ENCODE measurements at regions not wholly inside any gene's neighbourhood (a gene's known extent, or its start where the extent isn't known, plus 50 kb on each side); places are given as distances from the start of the nearest gene placed in this dataset.

DNA sequence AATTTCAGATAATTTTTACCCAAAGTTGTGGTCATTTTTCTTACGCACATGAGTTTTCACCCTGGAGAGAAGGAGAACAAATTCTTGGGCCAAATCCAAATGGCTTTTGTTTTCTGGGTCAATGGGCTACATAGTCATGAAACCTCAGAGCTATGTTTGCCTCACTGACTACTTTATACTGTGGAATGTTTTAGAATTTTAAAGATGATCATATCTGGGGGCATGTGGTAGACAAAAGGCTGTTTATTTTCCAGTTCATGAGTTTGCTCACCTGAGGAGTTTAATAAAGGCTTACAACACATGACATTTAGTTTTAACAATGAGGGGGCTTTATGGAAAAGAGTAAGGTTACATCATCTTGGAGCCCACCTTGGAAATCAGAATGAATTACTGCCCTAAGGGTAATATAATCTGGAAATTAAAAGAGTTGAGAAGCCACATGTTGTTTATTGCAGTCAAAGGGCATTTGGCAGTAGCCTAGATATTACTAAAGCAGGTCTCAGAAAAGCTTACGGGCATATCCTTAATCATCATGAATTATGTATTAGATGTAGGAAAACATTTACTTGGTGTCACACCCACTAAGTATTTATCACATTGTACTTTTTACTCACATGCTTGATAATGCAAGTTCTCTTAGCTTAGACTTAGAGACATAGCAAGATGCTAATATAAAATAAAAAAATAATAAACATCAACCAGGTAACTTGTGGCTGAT, 466.1 kb downstream of the EDEM1 start:
- no peak for DNase-seq (ENCODE audit: low spot score in 2 of 2)
- H3K36me3 ChIP-seq: no peaks in the 10 kb centered on the region
- TF ChIP-seq POLR2A (IDR thresholded peaks at IDR 0.05) (no peak), POLR2AphosphoS5 (IDR thresholded peaks at IDR 0.05) (no peak)
- TF ChIP-seq, protein P1, sequence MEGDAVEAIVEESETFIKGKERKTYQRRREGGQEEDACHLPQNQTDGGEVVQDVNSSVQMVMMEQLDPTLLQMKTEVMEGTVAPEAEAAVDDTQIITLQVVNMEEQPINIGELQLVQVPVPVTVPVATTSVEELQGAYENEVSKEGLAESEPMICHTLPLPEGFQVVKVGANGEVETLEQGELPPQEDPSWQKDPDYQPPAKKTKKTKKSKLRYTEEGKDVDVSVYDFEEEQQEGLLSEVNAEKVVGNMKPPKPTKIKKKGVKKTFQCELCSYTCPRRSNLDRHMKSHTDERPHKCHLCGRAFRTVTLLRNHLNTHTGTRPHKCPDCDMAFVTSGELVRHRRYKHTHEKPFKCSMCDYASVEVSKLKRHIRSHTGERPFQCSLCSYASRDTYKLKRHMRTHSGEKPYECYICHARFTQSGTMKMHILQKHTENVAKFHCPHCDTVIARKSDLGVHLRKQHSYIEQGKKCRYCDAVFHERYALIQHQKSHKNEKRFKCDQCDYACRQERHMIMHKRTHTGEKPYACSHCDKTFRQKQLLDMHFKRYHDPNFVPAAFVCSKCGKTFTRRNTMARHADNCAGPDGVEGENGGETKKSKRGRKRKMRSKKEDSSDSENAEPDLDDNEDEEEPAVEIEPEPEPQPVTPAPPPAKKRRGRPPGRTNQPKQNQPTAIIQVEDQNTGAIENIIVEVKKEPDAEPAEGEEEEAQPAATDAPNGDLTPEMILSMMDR (IDR thresholded peaks at IDR 0.05): no peak
- no peak overlapping the region for H3K27ac ChIP-seq
- intact Hi-C loops (cut with DNase I; ENCODE audit: low total_unique reads): no loop called here
- peaks cover 0 to 26% of the 10 kb centered on the region in 2 donors for H3K9me3 ChIP-seq
- H3K4me3 ChIP-seq: no peak overlapping the region
- no peaks in the 10 kb centered on the region for H3K4me1 ChIP-seq
- no peaks in the 10 kb centered on the region for H3K27me3 ChIP-seq

DNA sequence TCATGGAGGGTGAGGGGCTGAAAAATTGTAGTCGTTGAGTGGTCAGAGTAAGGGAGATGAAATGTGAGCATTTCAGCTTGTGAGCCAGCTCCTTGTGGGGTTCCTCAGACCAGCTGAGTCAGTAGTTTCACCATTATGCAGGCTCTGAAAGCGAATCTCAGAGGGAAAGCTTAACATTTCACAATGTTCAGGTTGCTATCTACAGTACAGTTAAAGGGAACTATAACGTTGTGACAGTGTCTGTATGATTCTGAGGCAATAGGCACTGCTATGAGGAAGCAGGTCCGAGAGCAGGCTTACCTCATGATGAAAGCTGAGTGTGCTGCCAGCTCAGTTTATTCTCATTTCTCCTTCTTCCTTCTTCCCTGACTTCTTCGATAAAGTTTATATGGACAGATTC, 469.6 kb downstream of the EDEM1 start:
- H3K4me1 ChIP-seq: no peaks in the 10 kb centered on the region
- TF ChIP-seq, protein P1 (IDR thresholded peaks at IDR 0.05): no peak
- TF ChIP-seq POLR2AphosphoS5 (IDR thresholded peaks at IDR 0.05): no peak
- no peak for TF ChIP-seq POLR2A (IDR thresholded peaks at IDR 0.05)
- H3K4me3 ChIP-seq: no peak overlapping the region
- no peaks in the 10 kb centered on the region for H3K27me3 ChIP-seq
- peak overlapping the region in 1 of 2 donors; percentile 36 for H3K27ac ChIP-seq
- intact Hi-C loops (cut with DNase I; ENCODE audit: low total_unique reads): no loop called here
- no peak for DNase-seq (ENCODE audit: low spot score in 2 of 2)
- H3K9me3 ChIP-seq: peaks cover 0 to 31% of the 10 kb centered on the region in 2 donors
- no peaks in the 10 kb centered on the region for H3K36me3 ChIP-seq

DNA sequence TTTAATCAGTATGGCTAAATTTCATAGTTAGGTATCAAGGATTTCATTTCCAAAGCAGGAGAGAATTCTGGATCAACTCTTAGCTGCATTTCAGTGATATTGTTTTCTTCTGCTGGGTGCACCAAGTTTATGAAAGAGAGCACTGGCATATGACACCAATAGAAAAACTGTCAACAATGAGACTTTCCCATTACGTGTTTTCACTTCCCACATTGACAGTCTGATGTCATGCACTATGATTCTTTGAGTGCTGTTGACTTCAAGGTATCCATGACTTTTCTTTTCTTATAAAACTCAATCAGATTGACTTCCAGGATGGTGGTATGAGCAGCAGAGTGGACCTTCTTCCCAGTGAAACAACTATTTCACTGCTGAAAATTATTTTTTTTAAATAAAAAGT, 476.1 kb downstream of the EDEM1 start:
- intact Hi-C loops (cut with DNase I; ENCODE audit: low total_unique reads): no loop called here
- H3K27me3 ChIP-seq: no peaks in the 10 kb centered on the region
- no peaks in the 10 kb centered on the region for H3K36me3 ChIP-seq
- DNase-seq (ENCODE audit: low spot score in 2 of 2): no peak
- peaks cover 9 to 21% of the 10 kb centered on the region in 2 donors for H3K9me3 ChIP-seq
- H3K27ac ChIP-seq: no peak overlapping the region
- no peak for TF ChIP-seq POLR2AphosphoS5 (IDR thresholded peaks at IDR 0.05)
- TF ChIP-seq, protein P1 (IDR thresholded peaks at IDR 0.05): no peak
- TF ChIP-seq POLR2A (IDR thresholded peaks at IDR 0.05): no peak
- no peaks in the 10 kb centered on the region for H3K4me1 ChIP-seq
- H3K4me3 ChIP-seq: no peak overlapping the region

DNA sequence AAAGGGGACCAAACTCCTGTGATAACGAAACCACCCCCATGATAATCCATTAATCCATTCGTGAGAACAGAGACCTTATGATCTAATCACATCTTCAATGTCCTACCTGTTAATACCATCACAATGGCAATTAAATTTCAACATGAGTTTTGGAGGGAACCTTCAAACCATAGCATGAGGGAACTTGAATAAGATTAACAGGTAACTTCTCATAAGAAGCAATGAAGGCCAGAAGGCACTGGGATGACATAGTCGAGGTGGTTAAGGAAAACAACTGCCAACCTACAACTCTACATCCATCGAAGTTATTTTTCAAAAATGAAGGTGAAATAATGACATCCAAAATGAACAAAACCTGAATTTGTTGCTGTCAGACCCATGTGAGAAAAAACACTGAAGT, 478.9 kb downstream of the EDEM1 start:
- H3K4me3 ChIP-seq: no peak overlapping the region

DNA sequence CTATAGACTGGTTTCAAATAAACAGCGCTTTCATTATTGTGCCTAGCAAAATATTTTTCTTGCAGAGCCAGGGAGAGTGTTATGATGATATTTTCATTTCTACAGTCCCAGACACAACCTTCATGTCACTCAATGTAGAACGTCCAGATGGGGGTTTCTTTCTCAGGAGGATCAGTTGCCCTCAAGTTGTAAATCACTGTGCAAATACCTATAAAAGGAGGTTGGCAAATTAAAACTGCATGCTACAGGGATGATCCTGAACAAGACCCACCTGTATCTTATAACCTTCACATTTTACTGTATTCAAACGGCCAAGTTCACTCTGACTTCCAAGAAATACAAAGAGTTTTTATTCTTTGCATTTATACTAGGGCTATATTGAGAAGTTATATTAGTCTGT, 486.0 kb downstream of the EDEM1 start:
- TF ChIP-seq, protein P1 (IDR thresholded peaks at IDR 0.05): no peak
- TF ChIP-seq POLR2A (IDR thresholded peaks at IDR 0.05) (no peak), POLR2AphosphoS5 (IDR thresholded peaks at IDR 0.05) (no peak)
- Histone ChIP-seq H3K4me3 (no peak overlapping the region), H3K4me1 (no peaks in the 10 kb centered on the region), H3K27ac (no peak overlapping the region), H3K9me3 (no peaks in the 10 kb centered on the region), H3K27me3 (no peaks in the 10 kb centered on the region), H3K36me3 (no peaks in the 10 kb centered on the region)
- no peak for DNase-seq (ENCODE audit: low spot score in 2 of 2)
- intact Hi-C loops (cut with DNase I; ENCODE audit: low total_unique reads): no loop called here

More for the DNA sequence above, 478.9 kb downstream of the EDEM1 start:
- Histone ChIP-seq H3K9me3 (peaks cover 9 to 16% of the 10 kb centered on the region in 2 donors), H3K27ac (no peak overlapping the region), H3K36me3 (no peaks in the 10 kb centered on the region), H3K4me1 (no peaks in the 10 kb centered on the region), H3K27me3 (no peaks in the 10 kb centered on the region)
- TF ChIP-seq POLR2A (IDR thresholded peaks at IDR 0.05): no peak
- TF ChIP-seq POLR2AphosphoS5 (IDR thresholded peaks at IDR 0.05): no peak
- TF ChIP-seq, protein P1 (IDR thresholded peaks at IDR 0.05): no peak
- no peak for DNase-seq (ENCODE audit: low spot score in 2 of 2)
- intact Hi-C loops (cut with DNase I; ENCODE audit: low total_unique reads): loop anchor here (5.0 kb wide), 1 partner anchor 544 kb away; the partner anchor contains the start of gene ARL8B
